GM21717 (cell line): ENCODE measurements at regions not wholly inside any gene's neighbourhood (a gene's known extent, or its start where the extent isn't known, plus 50 kb on each side); places are given as distances from the start of the nearest gene placed in this dataset.
"Not testable (repeated sequence)": the region's sequence is repeated elsewhere in the genome, so short reads cannot be mapped to it uniquely, and the experiment has no call there.

ENCODE experiments used
- ATAC-seq: cut with Tn5 transposase; IDR thresholded peaks from one replicate; pipeline ENCODE4 v1.9.1; 2021; ENCODE audit warnings: mild to moderate bottlenecking, moderate library complexity; ENCODE audit not compliant: unreplicated experiment

DNA sequence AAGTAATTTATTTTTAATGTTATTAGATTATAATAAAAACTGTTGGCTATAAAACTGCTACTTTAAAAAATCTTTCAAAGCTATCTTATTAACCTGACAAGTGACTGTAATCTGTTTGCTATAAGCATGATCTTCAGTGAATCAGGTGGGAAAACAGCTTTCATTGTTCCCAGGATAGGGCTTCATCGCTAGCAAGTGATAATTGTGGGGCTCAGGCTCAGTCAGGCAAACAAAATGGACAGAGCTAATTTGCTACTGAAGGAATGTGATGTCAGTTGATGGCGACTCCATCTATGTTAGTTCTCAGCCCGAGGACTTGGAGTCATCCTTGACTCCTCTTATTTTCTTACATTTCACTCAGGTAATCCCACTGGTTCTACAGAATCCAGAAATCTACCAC lies 125.0 kb downstream of the RASSF10 start:
- ATAC-seq = no peak

DNA sequence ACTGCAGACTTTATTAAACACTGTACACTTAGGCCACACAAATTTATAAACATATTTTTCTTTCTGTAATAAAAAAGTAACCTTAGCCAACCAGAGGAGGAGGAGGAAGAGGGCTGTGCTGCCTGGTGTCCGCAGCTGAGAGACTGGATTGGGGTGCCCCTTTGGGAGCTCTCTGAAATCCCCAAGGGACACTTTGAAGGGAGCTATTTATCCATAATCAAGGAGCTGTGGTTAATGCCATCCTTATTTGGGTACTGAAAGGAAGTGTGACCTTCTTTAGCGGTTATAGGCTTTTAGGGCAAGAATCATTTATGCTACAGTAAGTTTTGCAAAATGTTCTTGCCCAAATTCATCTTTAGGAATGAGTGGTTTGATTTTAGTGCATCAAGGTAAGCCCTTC lies 125.8 kb downstream of the RASSF10 start:
- ATAC-seq = no peak

DNA sequence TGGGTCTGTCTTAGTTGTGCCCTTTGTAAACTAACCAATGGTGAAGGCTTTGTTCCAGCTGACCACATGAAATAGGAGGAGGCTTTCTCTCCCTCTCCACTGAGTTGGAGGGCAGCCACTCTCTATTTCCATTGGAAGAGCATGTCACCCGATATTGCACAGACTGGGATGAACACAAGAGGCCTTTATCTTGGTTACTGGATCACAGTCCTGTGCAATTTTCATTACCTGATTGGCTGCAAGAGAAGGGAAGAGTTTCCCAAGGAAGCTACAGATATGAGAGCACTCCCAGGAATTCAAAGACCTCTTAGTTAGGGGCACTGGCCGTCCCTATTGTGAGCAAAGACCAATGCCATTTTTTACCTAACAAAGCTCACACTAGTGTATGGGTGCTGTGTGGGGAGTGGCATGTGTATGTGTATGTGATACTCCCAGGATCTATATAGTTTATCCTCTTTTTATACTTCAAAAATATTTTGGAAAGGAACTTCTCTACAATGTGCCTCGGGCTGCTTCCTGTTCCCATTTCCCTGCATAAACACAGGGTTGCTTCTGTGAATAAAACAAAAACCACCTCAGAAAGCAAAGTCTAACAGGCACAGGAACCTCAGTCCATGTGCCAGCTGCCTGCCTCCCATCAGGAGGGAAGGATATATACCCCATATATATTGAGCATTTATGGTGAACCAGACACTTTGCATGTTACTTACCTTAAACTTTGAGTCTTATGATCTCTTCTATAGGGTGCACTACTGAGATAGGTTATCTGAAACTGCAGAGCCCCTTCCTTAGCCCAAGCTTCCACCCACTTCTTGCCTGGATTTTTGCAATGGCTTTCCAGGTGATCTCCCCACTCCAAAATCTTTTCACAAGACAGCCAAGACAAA lies 126.5 kb downstream of the RASSF10 start:
- no peak for ATAC-seq

DNA sequence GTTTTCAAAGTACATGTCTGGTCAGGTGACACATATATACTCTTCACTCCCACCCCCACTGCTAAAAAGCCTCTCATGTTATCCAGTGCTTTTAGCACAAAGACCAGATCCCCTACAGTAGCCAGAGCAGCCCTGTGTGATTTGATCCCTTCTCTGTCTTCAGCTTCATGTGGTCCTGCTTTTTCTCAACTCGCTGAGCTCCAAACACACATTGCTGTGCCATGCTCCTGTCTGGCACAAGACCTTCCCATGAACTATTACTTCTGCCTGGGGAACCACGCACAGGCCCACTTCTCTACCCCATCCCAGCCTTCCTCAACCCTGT lies 127.1 kb downstream of the RASSF10 start:
- ATAC-seq = no peak

DNA sequence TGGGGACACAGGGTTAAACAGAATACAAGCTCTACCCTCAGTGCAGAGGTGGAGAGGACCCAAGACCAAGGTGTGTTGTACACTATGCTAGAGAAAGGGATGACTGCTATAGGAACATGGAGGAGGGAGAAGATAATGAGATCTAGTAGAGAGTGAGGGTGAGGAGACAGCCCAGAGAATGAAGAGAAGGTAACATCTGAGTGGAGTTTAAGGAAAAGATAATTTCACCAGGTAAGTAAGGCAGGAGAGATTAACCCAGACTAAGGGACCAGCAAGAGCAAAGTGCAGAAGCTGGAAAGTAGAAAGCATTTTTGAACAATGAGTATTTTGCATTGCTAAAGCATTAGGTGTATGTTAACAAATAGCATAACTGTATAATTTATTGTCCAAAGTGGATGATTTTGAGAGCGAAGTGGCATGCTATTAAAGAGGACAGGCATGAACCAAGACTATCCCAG lies 128.8 kb downstream of the RASSF10 start:
- no peak for ATAC-seq

DNA sequence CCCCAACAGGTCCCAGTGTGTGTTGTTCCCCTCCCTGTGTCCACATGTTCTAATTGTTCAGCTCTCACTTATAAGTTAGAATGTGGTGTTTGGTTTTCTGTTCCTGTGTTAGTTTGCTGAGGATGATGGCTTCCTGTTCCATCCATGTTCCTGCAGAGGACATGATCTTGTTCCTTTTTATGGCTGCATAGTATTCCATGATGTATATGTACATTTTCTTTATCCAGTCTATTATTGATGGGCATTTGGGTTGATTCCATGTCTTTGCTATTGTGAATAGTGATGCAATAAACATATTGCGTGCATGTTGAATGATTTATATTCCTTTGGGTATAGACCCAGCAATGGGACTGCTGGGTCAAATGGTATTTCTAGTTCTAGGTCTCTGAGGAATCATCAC lies 130.0 kb downstream of the RASSF10 start:
- not testable (repeated sequence) for ATAC-seq

DNA sequence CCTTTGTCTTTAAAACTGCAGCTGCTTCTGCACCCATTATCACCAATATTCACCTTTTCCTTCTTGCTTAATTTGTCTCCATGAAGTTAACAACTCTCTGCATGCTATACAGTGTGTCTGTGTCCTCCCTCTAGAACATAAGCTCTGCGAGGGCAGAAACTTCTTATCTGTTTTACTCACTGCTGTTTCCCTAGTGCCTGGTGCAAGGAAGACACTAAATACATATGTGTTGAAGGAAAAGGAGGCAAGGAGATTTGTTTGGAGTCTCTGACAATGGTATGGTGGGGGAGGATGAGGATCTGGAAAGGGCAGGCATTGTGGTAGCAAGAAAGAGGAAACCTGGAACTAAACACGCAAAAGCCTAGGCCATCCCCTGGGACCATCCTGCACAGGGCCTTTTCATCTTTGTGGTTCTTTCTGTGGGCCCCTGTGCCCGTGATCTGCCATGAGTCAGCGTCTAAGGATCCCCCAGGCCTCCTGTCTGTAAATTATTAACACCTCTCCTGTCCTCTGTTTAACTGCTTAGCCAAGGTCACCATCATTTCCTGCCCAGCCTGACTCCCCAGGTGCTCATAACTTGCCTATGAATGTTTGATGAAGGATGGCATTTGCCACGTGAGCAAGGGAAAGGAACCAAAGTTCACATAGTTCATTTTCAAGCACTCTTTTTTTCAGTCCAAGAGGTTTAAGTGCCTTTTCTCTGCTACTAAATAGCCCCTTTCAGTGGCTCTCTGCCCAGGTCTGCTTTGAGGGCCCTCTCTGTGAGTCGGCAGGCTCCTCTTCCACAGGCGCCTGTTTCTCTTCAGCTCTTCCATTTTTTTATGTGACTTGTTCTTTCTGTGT lies 131.1 kb downstream of the RASSF10 start:
- peak; percentile 73 for ATAC-seq

DNA sequence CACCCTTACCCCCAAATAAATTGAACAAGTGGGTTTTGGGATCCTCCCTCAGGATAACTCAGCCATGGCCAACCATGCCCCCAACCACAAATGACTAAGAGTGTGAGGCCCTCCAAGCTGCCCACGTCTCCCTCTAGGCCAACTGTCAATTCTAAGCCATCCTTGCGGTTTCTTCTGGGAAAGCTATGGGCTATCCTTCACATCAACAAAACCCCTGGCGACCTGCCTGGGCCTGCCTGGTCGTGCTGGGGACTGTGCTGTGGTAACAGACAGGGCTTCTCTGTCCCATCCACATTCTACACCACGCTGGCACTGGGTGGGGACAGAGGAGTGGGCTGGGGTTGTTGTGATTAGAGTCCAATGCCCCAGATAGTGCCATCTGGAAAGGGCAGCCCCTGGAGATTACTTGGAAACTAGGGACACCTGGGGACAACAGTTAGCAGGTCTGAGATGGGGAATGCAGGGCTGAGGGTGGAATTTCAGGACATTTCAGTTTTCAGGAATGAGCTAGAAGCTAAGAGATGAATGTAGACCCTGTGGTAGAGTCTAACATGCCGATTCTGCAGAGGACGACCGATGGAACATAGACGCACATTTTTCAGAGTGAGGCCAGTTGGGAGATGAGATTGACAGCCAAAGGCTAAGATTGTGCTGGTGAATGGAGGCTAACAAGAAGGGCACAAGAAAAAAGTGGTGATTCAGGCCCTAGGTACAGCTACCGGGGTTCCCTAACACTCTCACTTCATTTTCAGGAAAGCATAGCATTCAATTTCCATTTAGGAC lies 131.9 kb downstream of the RASSF10 start:
- peak; percentile 28 for ATAC-seq

DNA sequence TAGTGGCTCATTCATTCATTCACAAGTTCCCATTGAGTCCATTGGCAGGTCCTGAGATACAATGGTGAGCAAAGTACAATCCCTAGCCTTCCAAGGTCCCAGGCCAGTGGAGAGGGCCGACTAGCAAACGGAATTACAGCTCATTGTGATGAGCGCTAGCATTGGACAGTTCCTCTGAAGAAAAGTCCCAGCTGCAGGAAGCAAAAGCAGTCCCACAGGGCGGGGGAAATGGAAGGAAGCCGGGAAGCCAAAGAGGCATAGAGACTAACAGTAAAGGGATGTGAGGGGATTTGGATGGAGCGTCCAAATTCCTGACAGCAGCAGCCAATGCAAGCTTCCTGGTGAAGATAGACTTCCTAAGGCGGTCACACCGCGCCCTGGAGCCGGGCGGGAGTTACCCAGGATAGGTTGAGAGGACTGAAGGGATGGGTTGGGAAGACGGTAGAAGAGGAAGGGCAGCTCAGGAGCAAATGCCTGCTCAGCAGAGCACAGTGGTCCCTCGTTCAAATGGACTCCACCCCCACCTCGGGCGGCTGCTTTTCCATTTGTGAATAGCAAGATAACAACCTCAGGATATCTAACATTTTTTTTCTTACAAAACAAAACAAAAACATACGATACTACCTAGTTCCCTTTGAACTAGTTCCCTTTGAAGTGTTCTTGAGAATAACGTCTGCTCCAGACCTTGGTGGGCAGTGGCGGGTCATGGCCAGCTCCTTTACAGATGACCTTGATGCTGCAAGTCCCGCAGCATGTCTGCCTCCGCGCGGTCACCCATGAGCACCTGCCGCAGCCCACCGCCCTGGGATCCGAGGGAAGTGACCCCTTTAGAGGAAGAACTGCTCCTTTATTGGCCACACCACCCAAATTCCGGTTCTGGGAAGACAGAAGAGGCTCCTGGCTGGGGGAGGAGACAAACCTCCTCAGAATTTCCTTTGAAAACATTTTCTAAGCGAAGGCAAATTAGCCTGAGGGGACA lies 132.9 kb downstream of the RASSF10 start:
- ATAC-seq = no peak

DNA sequence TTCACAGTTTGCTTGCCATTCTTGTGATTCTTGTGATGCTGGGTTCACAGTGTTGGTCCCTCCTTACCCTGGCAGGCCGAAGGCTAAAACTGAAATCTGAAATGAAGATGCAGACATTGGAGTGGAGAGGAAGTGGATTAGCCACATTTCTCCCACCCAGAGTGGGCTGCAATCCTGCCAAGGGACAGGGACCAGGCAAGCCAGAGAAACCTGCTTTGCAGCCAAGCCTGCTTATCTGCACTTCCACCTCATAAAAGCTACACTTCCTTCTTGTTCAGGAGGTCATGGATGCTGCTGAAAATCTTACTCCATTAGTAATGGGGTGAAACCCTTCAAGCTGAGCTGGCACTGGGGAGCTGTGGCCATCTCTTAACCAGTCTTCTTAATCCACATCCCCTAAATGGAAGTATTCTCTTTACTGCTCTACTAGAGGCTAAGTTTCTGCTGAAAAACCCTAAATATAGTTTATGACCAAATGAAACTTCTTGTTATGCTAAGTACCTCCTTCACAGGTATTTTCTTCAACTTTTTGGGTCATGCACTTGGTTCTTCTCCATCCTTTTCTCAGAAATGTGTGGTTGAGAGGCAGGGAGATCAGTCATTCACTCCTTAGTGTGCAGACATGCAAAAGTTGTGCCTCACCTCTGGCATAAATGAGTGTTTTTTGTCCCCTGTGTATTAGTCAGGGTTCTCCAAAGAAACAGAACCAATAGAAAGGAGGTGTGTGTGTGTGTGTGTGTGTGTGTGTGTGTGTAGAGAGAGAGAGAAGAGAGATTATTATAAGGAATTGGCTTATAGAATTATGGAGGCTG lies 133.9 kb upstream of the BMAL1 start:
- ATAC-seq = no peak

DNA sequence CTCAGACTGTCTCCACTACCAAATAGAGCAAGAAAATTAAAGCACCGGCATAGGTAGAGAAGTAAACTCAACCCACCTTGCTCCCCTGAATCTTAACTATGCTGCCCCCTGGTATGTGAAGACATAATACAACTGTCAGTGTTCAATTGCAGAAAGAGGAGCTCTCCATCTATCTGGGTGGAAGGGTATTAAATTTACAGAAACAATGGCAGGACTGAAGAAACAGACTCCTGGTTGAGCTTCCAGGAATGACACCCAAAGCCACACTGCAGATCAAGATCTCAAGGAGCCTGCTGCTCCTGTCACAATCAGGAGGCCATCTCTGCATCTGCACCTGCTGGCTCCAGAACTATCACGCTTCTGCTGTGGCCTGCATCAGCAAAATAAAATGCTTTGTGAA lies 132.1 kb upstream of the BMAL1 start:
- ATAC-seq = no peak

DNA sequence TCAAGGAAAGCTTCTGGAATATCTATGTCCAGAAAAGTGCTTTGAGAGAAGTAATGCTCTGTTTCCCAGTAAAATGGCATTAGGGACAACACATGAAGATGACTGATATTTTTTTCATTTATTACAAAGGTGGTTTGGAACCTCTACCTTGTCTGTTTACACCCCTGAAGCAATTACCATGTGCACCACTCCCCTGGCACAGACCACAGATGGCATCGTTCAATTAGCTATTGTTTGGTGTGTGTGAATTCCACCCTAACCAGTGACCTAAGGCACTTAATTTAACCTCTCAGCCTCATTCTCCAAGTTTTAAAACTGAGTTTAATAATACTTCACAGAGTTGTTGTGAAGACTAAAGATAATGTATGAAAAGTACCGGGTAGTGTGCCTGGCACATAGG lies 127.6 kb upstream of the BMAL1 start:
- no peak for ATAC-seq

DNA sequence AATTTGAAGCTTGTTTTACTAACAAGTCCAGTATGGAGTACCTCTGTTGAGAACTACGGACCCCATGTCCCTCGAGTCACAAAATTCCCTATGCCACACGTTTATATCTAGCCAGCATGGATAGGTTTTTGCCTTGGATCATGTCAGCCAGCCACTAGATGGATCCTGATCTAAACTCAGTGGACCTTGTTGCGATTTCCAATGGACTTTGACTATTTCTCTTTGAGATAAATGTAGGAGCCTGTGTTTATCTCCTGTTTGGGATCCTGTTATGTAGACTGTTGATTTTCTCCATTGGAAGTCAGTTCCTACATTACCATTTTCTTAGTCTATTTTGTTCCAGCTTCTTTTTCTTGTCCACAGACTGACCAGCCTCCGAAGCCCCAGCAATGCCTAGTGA lies 127.1 kb upstream of the BMAL1 start:
- ATAC-seq = no peak

DNA sequence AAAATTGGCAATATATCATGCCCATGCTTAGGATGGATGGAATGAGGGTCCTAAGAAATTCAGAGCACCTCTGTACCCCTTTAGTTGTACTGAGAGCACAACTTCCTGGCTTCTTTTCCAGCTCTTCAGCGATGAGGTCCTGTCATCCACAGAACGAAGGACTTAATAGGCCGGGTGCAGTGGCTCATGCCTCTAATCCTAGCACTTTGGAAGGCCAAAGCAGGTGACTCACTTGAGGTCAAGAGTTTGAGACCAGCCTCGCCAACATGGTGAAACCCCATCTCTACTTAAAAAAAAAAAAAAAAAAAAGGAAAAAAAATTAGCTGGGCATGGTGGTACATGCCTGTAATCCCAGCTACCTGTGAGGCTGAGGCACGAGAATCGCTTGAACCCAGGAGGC lies 125.3 kb upstream of the BMAL1 start:
- no peak for ATAC-seq

DNA sequence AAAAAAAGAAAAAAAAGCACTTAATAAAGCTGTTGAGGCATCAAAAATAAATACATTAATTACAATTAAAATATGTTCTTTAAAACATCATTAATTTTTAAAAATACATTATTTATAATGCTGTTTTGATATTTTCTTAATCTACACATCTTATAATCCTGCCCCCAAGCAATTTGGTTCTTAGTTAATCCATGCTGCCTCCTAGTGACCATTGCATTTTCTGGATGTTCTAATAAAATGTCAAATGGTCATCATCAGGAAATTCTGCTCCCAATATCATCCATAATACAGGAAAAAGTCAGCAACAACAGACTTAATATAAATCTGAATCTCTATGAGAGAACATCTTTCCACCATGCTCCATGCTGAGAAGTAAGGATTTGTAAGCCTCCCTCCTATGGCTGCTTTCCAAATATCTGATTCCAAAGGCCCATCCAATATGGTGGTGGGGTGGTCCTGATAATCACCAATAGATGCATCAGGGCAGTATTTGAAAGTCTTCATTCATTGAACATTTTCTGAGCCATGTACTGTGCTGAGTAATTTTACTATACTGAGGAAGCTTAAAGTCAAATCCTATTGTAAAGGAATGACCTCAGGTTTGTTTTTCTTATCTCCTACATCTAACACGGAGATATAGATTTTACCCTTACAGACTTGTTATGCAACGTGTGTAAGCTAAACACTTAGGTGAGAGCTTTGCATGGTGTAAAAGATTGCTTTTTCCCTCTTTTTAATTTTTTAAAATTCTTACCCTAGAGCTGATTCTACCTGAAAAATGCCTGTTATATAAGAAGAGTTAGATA lies 124.7 kb upstream of the BMAL1 start:
- no peak for ATAC-seq

DNA sequence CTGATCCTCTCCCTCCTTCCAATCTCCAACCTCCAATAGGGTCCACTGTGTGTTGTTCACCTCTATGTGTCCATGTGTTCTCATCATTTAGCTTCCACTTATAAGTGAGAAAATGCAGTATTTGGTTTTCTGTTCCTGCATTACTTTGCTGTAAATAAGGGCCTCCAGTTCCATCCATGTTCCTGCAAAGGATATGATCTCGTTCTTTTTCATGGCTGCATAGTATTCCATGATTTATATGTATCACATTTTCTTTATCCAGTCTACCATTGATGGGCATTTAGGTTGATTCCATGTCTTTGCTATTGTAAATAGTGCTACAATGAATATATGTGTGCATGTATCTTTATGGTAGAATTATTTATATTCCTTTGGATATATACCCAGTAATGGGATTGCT lies 123.2 kb upstream of the BMAL1 start:
- not testable (repeated sequence) for ATAC-seq

DNA sequence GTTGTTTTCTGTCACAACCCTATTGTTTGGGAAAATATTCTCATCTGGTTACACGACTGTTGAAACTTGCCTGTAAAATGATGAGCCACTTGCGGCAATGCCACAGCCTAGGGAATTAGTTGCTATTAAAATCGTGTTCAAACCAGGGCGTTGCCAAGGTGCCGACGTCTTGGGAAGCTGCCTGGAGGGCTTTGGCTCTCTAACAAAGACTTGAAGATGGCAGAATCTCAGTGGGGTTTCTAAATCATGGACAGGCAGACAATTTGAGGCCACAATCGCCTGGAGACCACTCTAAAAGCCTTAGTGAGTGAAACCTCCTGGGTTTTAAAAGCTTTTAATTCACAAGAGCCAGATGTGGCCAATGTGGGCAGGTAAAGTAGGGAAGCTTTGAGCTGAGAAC lies 117.2 kb upstream of the BMAL1 start:
- ATAC-seq = no peak

DNA sequence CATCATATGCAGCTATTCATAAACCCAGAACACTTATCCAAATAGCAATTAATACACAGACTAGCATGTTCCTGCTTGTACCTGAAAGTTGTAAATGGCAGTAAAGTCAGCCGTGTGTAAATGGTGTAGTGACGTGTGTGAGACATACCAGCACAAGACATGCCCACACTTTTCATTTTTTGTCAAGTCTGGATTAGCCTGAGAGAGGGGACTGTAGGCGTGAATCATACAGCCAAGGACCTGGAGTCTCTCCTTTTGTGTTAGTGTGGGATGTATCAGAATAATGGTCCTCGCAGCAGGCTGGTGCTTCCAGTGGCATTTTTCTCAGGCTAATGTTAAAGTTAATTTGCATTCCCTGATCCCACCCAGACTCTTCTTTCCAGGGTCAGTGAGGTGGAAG lies 116.8 kb upstream of the BMAL1 start:
- no peak for ATAC-seq

DNA sequence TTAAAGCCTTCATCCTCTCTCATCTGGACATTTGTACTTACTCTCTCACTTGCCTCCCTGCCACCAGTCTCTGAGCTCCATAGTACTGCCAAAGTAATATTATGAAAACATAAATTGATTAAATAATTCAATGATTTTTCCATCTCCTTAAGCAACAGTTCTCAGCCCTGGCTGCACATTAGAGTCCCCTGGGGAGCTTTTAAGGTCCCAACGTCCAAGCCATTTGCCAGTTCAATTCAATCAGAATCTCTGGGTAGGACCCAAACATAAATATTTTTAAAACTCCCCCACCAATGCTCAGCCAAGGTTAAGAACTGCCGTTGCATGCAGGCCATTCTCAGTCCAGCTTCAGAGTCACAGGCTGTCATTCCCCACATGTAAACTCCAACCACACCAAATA lies 114.4 kb upstream of the BMAL1 start:
- no peak for ATAC-seq
